HCT116 (cell line): ENCODE measurements at regions not wholly inside any gene's neighbourhood (a gene's known extent, or its start where the extent isn't known, plus 50 kb on each side); places are given as distances from the start of the nearest gene placed in this dataset.

Source experiments
- ATAC-seq: fragments of 200-7000 bp; cut with Tn5 transposase; 2 replicates; pipeline ENCODE4 v1.9.1; 2020; ENCODE audit warnings: mild to moderate bottlenecking, moderate library complexity
- BruUV-seq: library from RNA; stranded (reverse); fragments of 400-500 nt; replicated peaks from 2 replicates; lab custom pipeline; 2021; lab: Mats Ljungman, UMichigan
- CTCF ChIA-PET: fragments of 300-600 bp; sonication (Branson Sonifier 250); formaldehyde crosslinking; loops from one replicate; lab custom pipeline; 2021; ENCODE audit warnings: antibody characterized with exemption; lab: Charles Lee
- POLR2A ChIA-PET: fragments of 300-600, 350-600 bp; sonication (Branson Sonifier 250); formaldehyde crosslinking; loops from one replicate; lab custom pipeline; 2021; ENCODE audit warnings: antibody characterized with exemption; lab: Charles Lee
- RAD21 ChIA-PET, 2 experiments: fragments of 300-600 bp; sonication (Branson Sonifier 250); formaldehyde crosslinking; loops; one replicate each; lab custom pipeline; 2023; ENCODE audit warnings: low total read pairs in 2 of 2; ENCODE audit not compliant: uncharacterized antibody in 2 of 2, unreplicated experiment in 2 of 2, low non-redundant PET in 1 of 2; lab: Charles Lee
- DNase-seq: peaks from one replicate; pipeline ENCODE4 v3.0.0-alpha.2; 2010; ENCODE audit warnings: low read depth, low spot score
- H2AFZ ChIP-seq: fragments of 200-600 bp; shearing (Covaris generic), sonication (generic); 2 replicates; pipeline ENCODE4 v1.6.1; 2017; ENCODE audit warnings: low read depth, mixed run types, mixed read lengths, antibody characterized with exemption, low read length; ENCODE audit not compliant: poor library complexity, severe bottlenecking
- H3K27ac ChIP-seq: 2 replicates; pipeline ENCODE4 v1.5.1; 2012; ENCODE audit warnings: low read depth, low read length
- H3K27me3 ChIP-seq: fragments of 200-600 bp; sonication (generic); 2 replicates; pipeline ENCODE4 v1.6.1; 2016; ENCODE audit warnings: mixed run types, low read length, mixed read lengths; ENCODE audit not compliant: insufficient read depth
- H3K36me3 ChIP-seq, 2 experiments: fragments of 200-500 bp in 1 of 2; fragments of 200-600 bp in 1 of 2; sonication (Bioruptor generic) in 1 of 2; sonication (generic) in 1 of 2; 2 replicates each; pipeline versions ENCODE4 v1.5.1 to v1.6.1; 2014 to 2016; ENCODE audit warnings: low read length in 2 of 2, inconsistent platforms in 1 of 2, mixed read lengths in 1 of 2, mixed run types in 1 of 2; ENCODE audit not compliant: insufficient read depth in 2 of 2, control insufficient read depth in 1 of 2
- H3K4me1 ChIP-seq, 2 experiments: fragments of 200-600 bp in 1 of 2; sonication (generic) in 1 of 2; 2 replicates each; pipeline versions ENCODE4 v1.5.1 to v1.6.1; 2012 to 2017; ENCODE audit warnings: low read length in 2 of 2, inconsistent platforms in 1 of 2, mild to moderate bottlenecking in 1 of 2, mixed read lengths in 1 of 2, mixed run types in 1 of 2, moderate library complexity in 1 of 2; ENCODE audit not compliant: insufficient read depth in 2 of 2, control insufficient read depth in 1 of 2
- H3K4me2 ChIP-seq: fragments of 200-600 bp; sonication (generic); 2 replicates; pipeline ENCODE4 v1.6.1; 2017; ENCODE audit warnings: mixed run types, low read length, mixed read lengths
- H3K4me3 ChIP-seq, 2 experiments: fragments of 200-600 bp in 1 of 2; sonication (generic) in 1 of 2; replicated peaks in 1 of 2; 2 replicates each; pipeline ENCODE4 v1.5.1; 2011 to 2016; ENCODE audit warnings: low read length in 2 of 2, control low read depth in 1 of 2, low read depth in 1 of 2, mild to moderate bottlenecking in 1 of 2, mixed read lengths in 1 of 2, mixed run types in 1 of 2
- H3K79me2 ChIP-seq: fragments of 200-600 bp; sonication (generic); 2 replicates; pipeline ENCODE4 v1.6.1; 2017; ENCODE audit warnings: mild to moderate bottlenecking, mixed run types, low read length, moderate library complexity, mixed read lengths; ENCODE audit not compliant: insufficient read depth
- H3K9ac ChIP-seq: fragments of 200-600 bp; sonication (generic); 2 replicates; pipeline ENCODE4 v1.6.1; 2016; ENCODE audit warnings: low read length, mixed read lengths
- H3K9me2 ChIP-seq: fragments of 200-600 bp; sonication (generic), shearing (Covaris generic); 2 replicates; pipeline ENCODE4 v1.6.1; 2017; ENCODE audit warnings: mixed run types, mild to moderate bottlenecking, moderate library complexity; ENCODE audit not compliant: insufficient read depth
- H3K9me3 ChIP-seq, 2 experiments: fragments of 200-500 bp in 1 of 2; fragments of 200-600 bp in 1 of 2; sonication (Bioruptor generic) in 1 of 2; sonication (generic) in 1 of 2; 2 replicates each; pipeline ENCODE4 v1.6.1; 2014 to 2017; ENCODE audit warnings: low read length in 2 of 2, mixed read lengths in 2 of 2, inconsistent platforms in 1 of 2, low read depth in 1 of 2, mild to moderate bottlenecking in 1 of 2, mixed run types in 1 of 2, moderate library complexity in 1 of 2; ENCODE audit not compliant: control insufficient read depth in 1 of 2, insufficient read depth in 1 of 2
- H4K20me1 ChIP-seq: fragments of 200-600 bp; sonication (generic), shearing (Covaris generic); 2 replicates; pipeline ENCODE4 v1.6.1; 2017; ENCODE audit warnings: mixed run types, mild to moderate bottlenecking, moderate library complexity; ENCODE audit not compliant: insufficient read depth
- CEBPB ChIP-seq: IDR thresholded peaks from 2 replicates; pipeline ENCODE4 v1.6.1; 2012; ENCODE audit warnings: low read depth
- CTCF ChIP-seq, 3 experiments: fragments of 200-600 bp in 1 of 3; sonication (generic) in 1 of 3; IDR thresholded peaks in 2 of 3; conservative IDR thresholded peaks in 1 of 3; 2 replicates each; pipeline ENCODE4 v1.5.1; 2012 to 2017; ENCODE audit warnings: low read depth in 2 of 3, low read length in 2 of 3, antibody characterized with exemption in 1 of 3, borderline replicate concordance in 1 of 3, control low read depth in 1 of 3, mild to moderate bottlenecking in 1 of 3, mixed read lengths in 1 of 3, mixed run types in 1 of 3, moderate library complexity in 1 of 3; ENCODE audit not compliant: insufficient read depth in 1 of 3
- EGR1 ChIP-seq: IDR thresholded peaks from 2 replicates; pipeline ENCODE4 v1.6.1; 2012; ENCODE audit warnings: low read depth
- ELF1 ChIP-seq: IDR thresholded peaks from 2 replicates; pipeline ENCODE4 v1.6.1; 2012; ENCODE audit warnings: low read depth, borderline replicate concordance
- EZH2phosphoT487 ChIP-seq: fragments of 200-600 bp; IDR thresholded peaks from 2 replicates; pipeline ENCODE4 v1.6.1; 2018; ENCODE audit warnings: antibody characterized with exemption, borderline replicate concordance
- MAX ChIP-seq: IDR thresholded peaks from 2 replicates; pipeline ENCODE4 v1.6.1; 2012
- POLR2A ChIP-seq: IDR thresholded peaks from 2 replicates; pipeline ENCODE4 v1.7.0; 2011; ENCODE audit warnings: borderline replicate concordance; ENCODE audit not compliant: insufficient read depth, insufficient read length; ENCODE audit errors: extremely low read depth
- POLR2AphosphoS5 ChIP-seq: IDR thresholded peaks from 2 replicates; pipeline ENCODE4 v1.6.1; 2011; ENCODE audit warnings: mild to moderate bottlenecking, low read depth, low read length, moderate library complexity
- SIN3A ChIP-seq: IDR thresholded peaks from 2 replicates; pipeline ENCODE4 v1.6.1; 2012; ENCODE audit warnings: low read depth
- SP1 ChIP-seq: IDR thresholded peaks from 2 replicates; pipeline ENCODE4 v1.6.1; 2012; ENCODE audit warnings: low read depth
- ZNF274 ChIP-seq: fragments of 200-500 bp; sonication (Bioruptor generic); IDR thresholded peaks from 2 replicates; pipeline ENCODE4 v1.6.1; 2014; ENCODE audit warnings: mild to moderate bottlenecking, low read depth, low read length, inconsistent platforms
- intact Hi-C: fragments of 100-400 bp; cut with micrococcal nuclease; formaldehyde crosslinking; loops from 2 replicates; pipeline ENCODE4 v1.10.0; 2022

DNA sequence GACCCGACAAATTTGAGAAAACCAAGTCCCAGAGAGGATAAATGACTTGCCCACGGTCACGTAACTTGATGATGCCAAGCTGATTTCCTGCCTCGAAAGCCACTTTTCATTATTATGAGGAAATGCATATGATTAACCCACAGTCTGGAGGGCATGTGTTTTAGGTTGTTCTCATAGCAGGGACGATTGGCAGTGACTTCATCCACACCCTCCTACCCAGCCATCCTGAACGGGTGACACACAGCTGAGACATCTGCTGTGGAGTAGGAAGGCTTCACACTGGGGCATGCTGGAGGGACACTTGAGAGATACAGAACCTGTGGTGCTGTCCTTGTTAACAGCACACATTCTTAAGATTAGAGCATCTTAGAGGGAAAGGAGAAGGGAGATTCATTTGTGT is 65.4 kb upstream of the WDFY2 start:
- POLR2A ChIA-PET = interaction anchor here (1.2 kb wide), 1 partner anchor 66 kb away, joined by 5 read pairs; no protein-coding TSS in a partner anchor
- intact Hi-C loops = no loop called here
- TF ChIP-seq ELF1 = no peak
- TF ChIP-seq EGR1 = no peak
- no peak for TF ChIP-seq POLR2A
- no peak for TF ChIP-seq SIN3A
- TF ChIP-seq ZNF274 = no peak
- no peak for TF ChIP-seq MAX
- no peak for TF ChIP-seq POLR2AphosphoS5
- no peak for TF ChIP-seq CTCF (IDR thresholded peaks at IDR 0.05 in 2 of 3, conservative IDR thresholded peaks at IDR 0.05 in 1 of 3; ENCODE audit: borderline replicate concordance in 1 of 3, insufficient read depth in 1 of 3, low read depth in 2 of 3, low read length in 2 of 3)
- no peak for TF ChIP-seq CEBPB
- TF ChIP-seq EZH2phosphoT487 = no peak
- TF ChIP-seq SP1 = no peak
- Histone ChIP-seq H3K27ac (no peak overlapping the region), H3K9me2 (no peaks in the 10 kb centered on the region), H3K4me1 (no peaks in the 10 kb centered on the region), H3K9ac (no peak overlapping the region), H4K20me1 (no peaks in the 10 kb centered on the region), H3K4me3 (no peak overlapping the region), H3K9me3 (no peaks in the 10 kb centered on the region), H3K36me3 (no peaks in the 10 kb centered on the region), H3K4me2 (no peak overlapping the region), H2AFZ (no peak overlapping the region), H3K79me2 (no peaks in the 10 kb centered on the region), H3K27me3 (no peaks in the 10 kb centered on the region)
- ATAC-seq = no peak
- CTCF ChIA-PET = no interaction called here
- no TSS peak for BruUV-seq
- RAD21 ChIA-PET = no interaction called here
- no peak for DNase-seq
